ENCODE measurements at regions not wholly inside any gene's neighbourhood (a gene's known extent, or its start where the extent isn't known, plus 50 kb on each side); places are given as distances from the start of the nearest gene placed in this dataset.

DNA sequence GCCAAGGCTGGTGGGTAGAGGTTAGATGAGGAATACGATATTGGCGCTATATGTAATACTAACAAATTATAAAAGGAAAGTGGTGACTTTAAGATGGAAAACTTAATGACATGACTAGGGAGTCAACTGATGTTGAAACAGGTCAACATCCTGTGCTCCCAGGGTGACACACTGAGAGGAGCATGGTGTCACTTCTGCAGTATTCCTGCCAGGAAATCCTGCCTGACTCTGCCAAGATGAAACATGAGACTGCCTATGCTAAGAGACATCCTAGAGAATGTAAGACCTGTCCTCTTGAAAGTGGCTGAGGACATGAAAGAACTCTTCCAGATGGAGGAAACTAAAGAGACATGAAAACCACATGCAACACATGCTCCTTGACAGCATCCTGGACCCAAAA, 65.0 kb upstream of the KCND3 start:
- DNase-seq = no peak
- H3K36me3 ChIP-seq = no peaks in the 10 kb centered on the region
- 90 to 97% (median 91%) methylated on average over 2 of the region's 2 CpGs for WGBS, 3 donors
- H3K27me3 ChIP-seq = no peaks in the 10 kb centered on the region
- no peak overlapping the region for H3K27ac ChIP-seq
- intact Hi-C loops (cut with DNase I) = no loop called here
- TF ChIP-seq EP300 (IDR thresholded peaks at IDR 0.05) (no peak), POLR2A (IDR thresholded peaks at IDR 0.05) (no peak)
- TF ChIP-seq, protein P1, sequence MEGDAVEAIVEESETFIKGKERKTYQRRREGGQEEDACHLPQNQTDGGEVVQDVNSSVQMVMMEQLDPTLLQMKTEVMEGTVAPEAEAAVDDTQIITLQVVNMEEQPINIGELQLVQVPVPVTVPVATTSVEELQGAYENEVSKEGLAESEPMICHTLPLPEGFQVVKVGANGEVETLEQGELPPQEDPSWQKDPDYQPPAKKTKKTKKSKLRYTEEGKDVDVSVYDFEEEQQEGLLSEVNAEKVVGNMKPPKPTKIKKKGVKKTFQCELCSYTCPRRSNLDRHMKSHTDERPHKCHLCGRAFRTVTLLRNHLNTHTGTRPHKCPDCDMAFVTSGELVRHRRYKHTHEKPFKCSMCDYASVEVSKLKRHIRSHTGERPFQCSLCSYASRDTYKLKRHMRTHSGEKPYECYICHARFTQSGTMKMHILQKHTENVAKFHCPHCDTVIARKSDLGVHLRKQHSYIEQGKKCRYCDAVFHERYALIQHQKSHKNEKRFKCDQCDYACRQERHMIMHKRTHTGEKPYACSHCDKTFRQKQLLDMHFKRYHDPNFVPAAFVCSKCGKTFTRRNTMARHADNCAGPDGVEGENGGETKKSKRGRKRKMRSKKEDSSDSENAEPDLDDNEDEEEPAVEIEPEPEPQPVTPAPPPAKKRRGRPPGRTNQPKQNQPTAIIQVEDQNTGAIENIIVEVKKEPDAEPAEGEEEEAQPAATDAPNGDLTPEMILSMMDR (IDR thresholded peaks at IDR 0.05) = no peak
- H3K4me1 ChIP-seq (ENCODE audit: insufficient read depth) = no peaks in the 10 kb centered on the region
- H3K4me3 ChIP-seq = no peak overlapping the region
- no peaks in the 10 kb centered on the region for H3K9me3 ChIP-seq

GRCh38 chr1:112056354-112056753, 66.9 kb upstream of the KCND3 start:
- WGBS, 3 donors = 54 to 76% (median 60%) methylated on average over 5 of the region's 5 CpGs
- Histone ChIP-seq H3K4me3 (no peak overlapping the region), H3K9me3 (no peaks in the 10 kb centered on the region), H3K27me3 (no peaks in the 10 kb centered on the region), H3K4me1 (ENCODE audit: insufficient read depth) (no peaks in the 10 kb centered on the region), H3K36me3 (no peaks in the 10 kb centered on the region), H3K27ac (no peak overlapping the region)
- intact Hi-C loops (cut with DNase I) = no loop called here
- TF ChIP-seq EP300 (IDR thresholded peaks at IDR 0.05) (no peak), POLR2A (IDR thresholded peaks at IDR 0.05) (no peak)
- TF ChIP-seq, protein P1 (IDR thresholded peaks at IDR 0.05) = no peak
- DNase-seq = no peak

DNA sequence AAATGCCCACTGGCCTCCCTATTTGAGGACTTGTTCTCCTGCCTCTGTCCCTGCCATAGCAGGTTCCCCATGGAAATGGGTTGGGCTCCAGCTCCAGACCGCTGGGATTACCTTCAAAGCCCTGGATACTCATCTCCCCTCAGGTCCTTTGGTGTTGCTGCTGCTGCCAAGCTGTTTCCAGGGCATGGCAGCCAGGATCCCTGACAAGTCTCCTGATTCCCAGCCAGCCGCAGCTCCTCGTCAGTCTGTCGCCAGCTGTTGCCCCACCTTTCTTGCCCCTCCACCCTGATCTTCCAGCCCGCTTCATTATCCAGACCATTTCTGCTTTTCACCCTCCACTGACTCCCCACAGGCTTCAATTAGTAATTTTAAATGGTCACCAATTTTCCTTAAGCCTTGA, 68.3 kb upstream of the KCND3 start:
- 70 to 75% (median 73%) methylated on average over 5 of the region's 5 CpGs for WGBS, 3 donors
- intact Hi-C loops (cut with DNase I) = no loop called here
- TF ChIP-seq EP300 (IDR thresholded peaks at IDR 0.05) (no peak), POLR2A (IDR thresholded peaks at IDR 0.05) (no peak)
- TF ChIP-seq, protein P1 (IDR thresholded peaks at IDR 0.05) = no peak

GRCh38 chr1:112058815-112059450, 69.5 kb upstream of the KCND3 start:
- intact Hi-C loops (cut with DNase I) = no loop called here
- H3K27ac ChIP-seq = no peak overlapping the region
- H3K4me1 ChIP-seq (ENCODE audit: insufficient read depth) = no peaks in the 10 kb centered on the region
- no peak for DNase-seq
- H3K36me3 ChIP-seq = no peaks in the 10 kb centered on the region
- TF ChIP-seq, protein P1 (IDR thresholded peaks at IDR 0.05) = no peak
- TF ChIP-seq EP300 (IDR thresholded peaks at IDR 0.05) (no peak), POLR2A (IDR thresholded peaks at IDR 0.05) (no peak)
- H3K4me3 ChIP-seq = no peak overlapping the region
- no peaks in the 10 kb centered on the region for H3K9me3 ChIP-seq
- no peaks in the 10 kb centered on the region for H3K27me3 ChIP-seq
- 68 to 73% (median 68%) methylated on average over 7 of the region's 7 CpGs for WGBS, 3 donors

More for the DNA sequence above, 68.3 kb upstream of the KCND3 start:
- no peak for DNase-seq
- Histone ChIP-seq H3K4me1 (ENCODE audit: insufficient read depth) (no peaks in the 10 kb centered on the region), H3K36me3 (no peaks in the 10 kb centered on the region), H3K27ac (no peak overlapping the region), H3K27me3 (no peaks in the 10 kb centered on the region), H3K4me3 (no peak overlapping the region), H3K9me3 (no peaks in the 10 kb centered on the region)
